Common myeloid progenitor, CD34-positive (primary cell): ENCODE measurements at regions not wholly inside any gene's neighbourhood (a gene's known extent, or its start where the extent isn't known, plus 50 kb on each side); places are given as distances from the start of the nearest gene placed in this dataset.
A peak's percentile ranks its signal among the peaks of the same experiment; 100 is the strongest.

ENCODE experiments used
- CTCF ChIA-PET: fragments of 350-600 bp; sonication (Branson Sonifier 250); formaldehyde crosslinking; loops from one replicate; lab custom pipeline; 2021; ENCODE audit warnings: antibody characterized with exemption; lab: Charles Lee
- POLR2A ChIA-PET: fragments of 350-600 bp; sonication (Branson Sonifier 250); formaldehyde crosslinking; loops from one replicate; lab custom pipeline; 2021; ENCODE audit warnings: antibody characterized with exemption; lab: Charles Lee
- DNase-seq, 3 donors: peaks; one replicate each; pipeline versions ENCODE4 v3.0.0 to v3.0.0-alpha.2; 2013
- H3K27ac ChIP-seq, 2 experiments: 1 replicate in 1 of 2; 2 replicates in 1 of 2; pipeline ENCODE4 v1.7.0; 2013; ENCODE audit warnings: inconsistent platforms in 2 of 2, low read length in 2 of 2, mild to moderate bottlenecking in 2 of 2, low read depth in 1 of 2, moderate library complexity in 1 of 2; ENCODE audit not compliant: severe bottlenecking in 2 of 2, insufficient read depth in 1 of 2, poor library complexity in 1 of 2
- H3K27me3 ChIP-seq, 5 experiments: replicated peaks in 2 of 5; 1 replicate in 3 of 5; 2 replicates in 2 of 5; pipeline versions ENCODE4 v1.6.1 to v1.7.0; 2013; ENCODE audit warnings: low read length in 4 of 5, mild to moderate bottlenecking in 2 of 5, moderate library complexity in 2 of 5, inconsistent platforms in 1 of 5; ENCODE audit not compliant: insufficient read depth in 5 of 5, control insufficient read depth in 4 of 5
- H3K36me3 ChIP-seq, 4 experiments: 1 replicate in 2 of 4; 2 replicates in 2 of 4; pipeline versions ENCODE4 v1.6.1 to v1.7.0; 2013; ENCODE audit warnings: low read length in 3 of 4, control low read depth in 1 of 4, mild to moderate bottlenecking in 1 of 4; ENCODE audit not compliant: control insufficient read depth in 4 of 4, insufficient read depth in 4 of 4
- H3K4me1 ChIP-seq, 4 experiments: 1 replicate in 3 of 4; 2 replicates in 1 of 4; pipeline versions ENCODE4 v1.6.1 to v1.7.1; 2013; ENCODE audit warnings: low read length in 3 of 4, mild to moderate bottlenecking in 3 of 4, control low read depth in 1 of 4, inconsistent platforms in 1 of 4, moderate library complexity in 1 of 4; ENCODE audit not compliant: control insufficient read depth in 4 of 4, insufficient read depth in 4 of 4; ENCODE audit errors: control extremely low read depth in 1 of 4
- H3K4me3 ChIP-seq, 7 experiments: 1 replicate in 4 of 7; 2 replicates in 3 of 7; pipeline versions ENCODE4 v1.5.1 to v1.7.0; 2013; ENCODE audit warnings: mild to moderate bottlenecking in 7 of 7, low read length in 6 of 7, moderate library complexity in 6 of 7, inconsistent platforms in 2 of 7, low read depth in 2 of 7, control low read depth in 1 of 7; ENCODE audit not compliant: insufficient read depth in 4 of 7, control insufficient read depth in 1 of 7; ENCODE audit errors: extremely low read depth in 1 of 7
- H3K9me3 ChIP-seq, 5 experiments: 1 replicate in 4 of 5; 2 replicates in 1 of 5; pipeline versions ENCODE4 v1.6.1 to v1.7.1; 2013; ENCODE audit warnings: low read length in 4 of 5, mild to moderate bottlenecking in 2 of 5, inconsistent platforms in 1 of 5, low read depth in 1 of 5, moderate library complexity in 1 of 5; ENCODE audit not compliant: control insufficient read depth in 4 of 5, insufficient read depth in 2 of 5; ENCODE audit errors: control extremely low read depth in 1 of 5
- WGBS: methylation state at CpG from one replicate; pipeline ENCODE4 v1.1.5; 2013; ENCODE audit not compliant: insufficient coverage; 5-methylcytosine and 5-hydroxymethylcytosine counted together

GRCh38 chr18:78405763-78406162 is 573.9 kb upstream of the SALL3 start:
- Histone ChIP-seq H3K4me3 (no peak overlapping the region), H3K27me3 (no peaks in the 10 kb centered on the region), H3K27ac (no peak overlapping the region), H3K4me1 (peaks cover 0 to 15% (median 11%) of the 10 kb centered on the region in 4 experiments), H3K36me3 (no peaks in the 10 kb centered on the region), H3K9me3 (no peaks in the 10 kb centered on the region)
- 88% methylated on average over 16 of the region's 16 CpGs for WGBS
- ChIA-PET POLR2A (no interaction called here), CTCF (no interaction called here)
- DNase-seq = no peak

GRCh38 chr18:78406743-78407465 is 572.7 kb upstream of the SALL3 start:
- Histone ChIP-seq H3K27me3 (no peaks in the 10 kb centered on the region), H3K4me1 (peaks cover 0 to 15% (median 11%) of the 10 kb centered on the region in 4 experiments), H3K36me3 (no peaks in the 10 kb centered on the region), H3K27ac (no peak overlapping the region), H3K4me3 (peak overlapping the region in 5 of 7 experiments; percentile 16 to 54 (median 31)), H3K9me3 (no peaks in the 10 kb centered on the region)
- 55% methylated on average over 16 of the region's 16 CpGs for WGBS
- peak; percentile 38 to 84 (median 74) for DNase-seq
- ChIA-PET CTCF (no interaction called here), POLR2A (no interaction called here)

- DNase-seq = peak in 1 of 3 donors; percentile 22
- no peaks in the 10 kb centered on the region for H3K27me3 ChIP-seq
- peak overlapping the region in 5 of 7 experiments; percentile 16 to 54 (median 31) for H3K4me3 ChIP-seq
- H3K27ac ChIP-seq = no peak overlapping the region
- H3K36me3 ChIP-seq = no peaks in the 10 kb centered on the region
- no peaks in the 10 kb centered on the region for H3K9me3 ChIP-seq
- ChIA-PET POLR2A (no interaction called here), CTCF (no interaction called here)
- WGBS = 0% methylated on average over 3 of the region's 4 CpGs
- peaks cover 0 to 15% (median 11%) of the 10 kb centered on the region in 4 experiments for H3K4me1 ChIP-seq
Observed at GRCh38 chr18:78407466-78407844, 572.2 kb upstream of the SALL3 start.

GRCh38 chr18:78408623-78409022 is 571.0 kb upstream of the SALL3 start:
- ChIA-PET POLR2A (no interaction called here), CTCF (interaction anchor here (1.1 kb wide), 1 partner anchor 10 kb away, joined by 3 read pairs; no protein-coding TSS in a partner anchor)
- Histone ChIP-seq H3K4me1 (peaks cover 0 to 15% (median 11%) of the 10 kb centered on the region in 4 experiments), H3K36me3 (no peaks in the 10 kb centered on the region), H3K9me3 (no peaks in the 10 kb centered on the region), H3K27ac (no peak overlapping the region), H3K27me3 (no peaks in the 10 kb centered on the region), H3K4me3 (no peak overlapping the region)
- no peak for DNase-seq
- WGBS = 89% methylated on average over 17 of the region's 17 CpGs

DNA sequence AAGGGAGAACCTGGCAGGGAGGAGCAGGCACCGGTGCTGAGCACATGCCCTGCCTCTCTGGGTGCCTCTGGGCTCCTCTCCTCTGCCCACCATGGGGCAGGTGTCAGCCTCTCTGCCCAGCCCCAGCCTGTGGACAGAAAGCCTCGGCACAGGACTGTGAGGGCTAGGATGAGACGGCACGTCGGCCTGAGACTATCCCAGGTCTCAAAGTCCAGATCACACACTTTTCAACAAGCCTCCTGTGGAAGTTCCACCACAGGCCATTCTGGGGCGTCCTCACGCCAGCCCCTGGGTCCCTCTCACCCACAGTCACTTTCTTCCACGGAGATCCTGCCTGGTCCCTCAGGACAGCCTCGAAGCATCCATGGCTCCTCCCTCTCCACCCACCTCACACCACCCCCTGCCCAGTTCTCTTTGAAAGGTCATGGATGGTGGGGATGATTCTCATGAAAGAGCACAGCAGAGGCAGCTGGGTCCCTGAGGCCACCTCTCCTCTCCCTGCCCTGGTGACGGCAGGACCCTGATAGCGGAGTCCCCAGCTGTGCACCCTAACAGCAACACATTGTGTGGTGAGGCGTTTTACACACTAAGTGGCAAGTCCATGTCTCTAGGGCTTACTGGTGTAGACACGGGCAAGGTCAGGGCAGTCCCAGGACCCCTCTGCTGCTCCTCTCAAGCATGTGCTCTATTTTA is 569.4 kb upstream of the SALL3 start:
- Histone ChIP-seq H3K36me3 (no peaks in the 10 kb centered on the region), H3K9me3 (no peaks in the 10 kb centered on the region), H3K27ac (no peak overlapping the region), H3K4me3 (no peak overlapping the region), H3K27me3 (no peaks in the 10 kb centered on the region), H3K4me1 (peaks cover 0 to 15% (median 11%) of the 10 kb centered on the region in 4 experiments)
- ChIA-PET POLR2A (no interaction called here), CTCF (no interaction called here)
- DNase-seq = no peak
- WGBS = 92% methylated on average over 10 of the region's 13 CpGs

DNA sequence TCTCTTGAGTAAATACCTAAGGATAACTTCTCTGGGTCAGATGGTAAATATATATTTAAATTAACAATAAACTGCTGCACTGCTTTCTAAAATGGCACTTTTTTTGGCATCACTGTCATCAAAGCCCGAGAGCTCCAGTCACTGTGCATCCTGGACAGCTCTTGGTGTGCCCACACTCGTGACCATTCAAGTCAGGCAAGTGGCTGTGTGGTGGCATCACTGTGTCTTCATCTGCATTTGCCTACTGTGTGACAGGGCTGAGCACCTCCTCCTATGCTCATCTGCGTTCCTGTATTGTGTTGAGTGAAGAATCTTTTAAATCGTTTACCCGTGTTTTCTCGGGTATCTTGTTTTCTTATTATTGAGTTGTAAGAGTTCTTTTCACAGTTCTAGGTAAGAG is 568.1 kb upstream of the SALL3 start:
- WGBS = 100% methylated on average over 5 of the region's 6 CpGs
- ChIA-PET CTCF (no interaction called here), POLR2A (no interaction called here)
- Histone ChIP-seq H3K4me1 (peaks cover 0 to 10% (median 8%) of the 10 kb centered on the region in 4 experiments), H3K27me3 (peaks cover 0 to 1% (median 0%) of the 10 kb centered on the region in 5 experiments), H3K36me3 (no peaks in the 10 kb centered on the region), H3K4me3 (no peak overlapping the region), H3K27ac (no peak overlapping the region), H3K9me3 (no peaks in the 10 kb centered on the region)
- DNase-seq = no peak

DNA sequence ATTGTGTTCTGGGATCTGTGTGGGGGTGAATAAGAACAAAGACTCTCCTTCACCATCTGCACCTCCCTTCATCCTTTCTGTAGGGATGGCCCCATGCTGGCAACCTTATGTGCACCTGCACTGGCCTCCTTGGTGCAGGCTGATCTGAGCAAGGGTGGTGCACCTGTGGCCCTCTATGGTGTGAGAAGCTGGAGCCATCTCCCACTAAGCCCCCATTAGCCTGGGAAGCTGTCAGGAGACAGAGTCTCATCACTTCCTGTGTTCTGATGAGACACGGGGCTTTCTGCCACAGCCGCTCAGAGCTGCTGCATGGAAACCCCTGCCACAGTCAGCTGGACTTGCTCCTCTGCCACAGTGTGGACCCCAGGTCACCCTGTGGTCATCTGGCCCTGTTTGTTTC is 565.3 kb upstream of the SALL3 start:
- Histone ChIP-seq H3K4me3 (no peak overlapping the region), H3K27me3 (peaks cover 0 to 1% (median 0%) of the 10 kb centered on the region in 5 experiments), H3K9me3 (no peaks in the 10 kb centered on the region), H3K36me3 (no peaks in the 10 kb centered on the region), H3K4me1 (no peaks in the 10 kb centered on the region), H3K27ac (no peak overlapping the region)
- CTCF ChIA-PET = no interaction called here
- POLR2A ChIA-PET = no interaction called here
- 100% methylated on average over 2 of the region's 2 CpGs for WGBS
- no peak for DNase-seq
